ENCODE measurements at regions not wholly inside any gene's neighbourhood (a gene's known extent, or its start where the extent isn't known, plus 50 kb on each side); places are given as distances from the start of the nearest gene placed in this dataset.

DNA sequence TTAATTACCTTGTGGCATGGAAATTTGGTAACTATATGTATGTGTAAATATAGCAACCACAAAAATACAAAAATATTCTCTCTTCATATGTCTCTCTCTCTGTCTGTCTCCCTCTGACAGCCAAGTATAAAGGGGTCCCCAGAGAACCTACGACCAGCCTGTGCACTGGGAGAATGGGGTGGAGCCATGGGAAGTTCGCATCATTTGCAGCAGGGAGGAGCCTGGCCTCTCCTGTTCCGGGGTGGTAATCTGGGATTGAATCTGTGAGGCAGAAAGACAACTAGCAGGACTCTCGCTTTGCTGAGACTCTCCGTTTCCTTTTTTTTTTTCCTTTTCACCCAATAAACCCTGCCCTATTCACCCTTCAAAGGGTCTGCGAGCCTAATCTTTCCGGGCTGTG lies 1109.1 kb downstream of the HACE1 start:
- no peak overlapping the region for H3K9ac ChIP-seq (ENCODE audit: low read depth in 1 of 2, low read length in 2 of 2)
- no peak overlapping the region for H3K4me3 ChIP-seq (ENCODE audit: low read depth in 1 of 3, low read length in 3 of 3)
- TF ChIP-seq NR2F2 (IDR thresholded peaks at IDR 0.05), result no peak
- no peak for TF ChIP-seq EGR1 (IDR thresholded peaks at IDR 0.05; ENCODE audit: low read depth in 2 of 2)
- TF ChIP-seq, protein P1, sequence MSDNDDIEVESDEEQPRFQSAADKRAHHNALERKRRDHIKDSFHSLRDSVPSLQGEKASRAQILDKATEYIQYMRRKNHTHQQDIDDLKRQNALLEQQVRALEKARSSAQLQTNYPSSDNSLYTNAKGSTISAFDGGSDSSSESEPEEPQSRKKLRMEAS (IDR thresholded peaks at IDR 0.05), result no peak
- TF ChIP-seq, protein P2, sequence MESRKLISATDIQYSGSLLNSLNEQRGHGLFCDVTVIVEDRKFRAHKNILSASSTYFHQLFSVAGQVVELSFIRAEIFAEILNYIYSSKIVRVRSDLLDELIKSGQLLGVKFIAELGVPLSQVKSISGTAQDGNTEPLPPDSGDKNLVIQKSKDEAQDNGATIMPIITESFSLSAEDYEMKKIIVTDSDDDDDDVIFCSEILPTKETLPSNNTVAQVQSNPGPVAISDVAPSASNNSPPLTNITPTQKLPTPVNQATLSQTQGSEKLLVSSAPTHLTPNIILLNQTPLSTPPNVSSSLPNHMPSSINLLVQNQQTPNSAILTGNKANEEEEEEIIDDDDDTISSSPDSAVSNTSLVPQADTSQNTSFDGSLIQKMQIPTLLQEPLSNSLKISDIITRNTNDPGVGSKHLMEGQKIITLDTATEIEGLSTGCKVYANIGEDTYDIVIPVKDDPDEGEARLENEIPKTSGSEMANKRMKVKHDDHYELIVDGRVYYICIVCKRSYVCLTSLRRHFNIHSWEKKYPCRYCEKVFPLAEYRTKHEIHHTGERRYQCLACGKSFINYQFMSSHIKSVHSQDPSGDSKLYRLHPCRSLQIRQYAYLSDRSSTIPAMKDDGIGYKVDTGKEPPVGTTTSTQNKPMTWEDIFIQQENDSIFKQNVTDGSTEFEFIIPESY (IDR thresholded peaks at IDR 0.05), result no peak
- no peak for TF ChIP-seq SP1 (IDR thresholded peaks at IDR 0.05)
- TF ChIP-seq, protein P3, sequence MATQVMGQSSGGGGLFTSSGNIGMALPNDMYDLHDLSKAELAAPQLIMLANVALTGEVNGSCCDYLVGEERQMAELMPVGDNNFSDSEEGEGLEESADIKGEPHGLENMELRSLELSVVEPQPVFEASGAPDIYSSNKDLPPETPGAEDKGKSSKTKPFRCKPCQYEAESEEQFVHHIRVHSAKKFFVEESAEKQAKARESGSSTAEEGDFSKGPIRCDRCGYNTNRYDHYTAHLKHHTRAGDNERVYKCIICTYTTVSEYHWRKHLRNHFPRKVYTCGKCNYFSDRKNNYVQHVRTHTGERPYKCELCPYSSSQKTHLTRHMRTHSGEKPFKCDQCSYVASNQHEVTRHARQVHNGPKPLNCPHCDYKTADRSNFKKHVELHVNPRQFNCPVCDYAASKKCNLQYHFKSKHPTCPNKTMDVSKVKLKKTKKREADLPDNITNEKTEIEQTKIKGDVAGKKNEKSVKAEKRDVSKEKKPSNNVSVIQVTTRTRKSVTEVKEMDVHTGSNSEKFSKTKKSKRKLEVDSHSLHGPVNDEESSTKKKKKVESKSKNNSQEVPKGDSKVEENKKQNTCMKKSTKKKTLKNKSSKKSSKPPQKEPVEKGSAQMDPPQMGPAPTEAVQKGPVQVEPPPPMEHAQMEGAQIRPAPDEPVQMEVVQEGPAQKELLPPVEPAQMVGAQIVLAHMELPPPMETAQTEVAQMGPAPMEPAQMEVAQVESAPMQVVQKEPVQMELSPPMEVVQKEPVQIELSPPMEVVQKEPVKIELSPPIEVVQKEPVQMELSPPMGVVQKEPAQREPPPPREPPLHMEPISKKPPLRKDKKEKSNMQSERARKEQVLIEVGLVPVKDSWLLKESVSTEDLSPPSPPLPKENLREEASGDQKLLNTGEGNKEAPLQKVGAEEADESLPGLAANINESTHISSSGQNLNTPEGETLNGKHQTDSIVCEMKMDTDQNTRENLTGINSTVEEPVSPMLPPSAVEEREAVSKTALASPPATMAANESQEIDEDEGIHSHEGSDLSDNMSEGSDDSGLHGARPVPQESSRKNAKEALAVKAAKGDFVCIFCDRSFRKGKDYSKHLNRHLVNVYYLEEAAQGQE (IDR thresholded peaks at IDR 0.05), result no peak
- 52% methylated on average over 7 of the region's 7 CpGs for WGBS
- no peaks in the 10 kb centered on the region for H3K9me3 ChIP-seq (ENCODE audit: control insufficient read depth in 4 of 4, low read length in 3 of 4)
- DNase-seq (ENCODE audit: low spot score), result no peak
- no peak overlapping the region for H3K27ac ChIP-seq (ENCODE audit: low read depth in 1 of 2, low read length in 2 of 2)
- no peaks in the 10 kb centered on the region for H3K4me1 ChIP-seq (ENCODE audit: control insufficient read depth in 4 of 4, insufficient read depth in 4 of 4, low read length in 3 of 4)
- no peaks in the 10 kb centered on the region for H3K27me3 ChIP-seq (ENCODE audit: control insufficient read depth in 4 of 4, insufficient read depth in 4 of 4, low read length in 3 of 4)
- no peaks in the 10 kb centered on the region for H3K36me3 ChIP-seq (ENCODE audit: control insufficient read depth in 4 of 4, insufficient read depth in 3 of 4, low read depth in 1 of 4, low read length in 3 of 4)

DNA sequence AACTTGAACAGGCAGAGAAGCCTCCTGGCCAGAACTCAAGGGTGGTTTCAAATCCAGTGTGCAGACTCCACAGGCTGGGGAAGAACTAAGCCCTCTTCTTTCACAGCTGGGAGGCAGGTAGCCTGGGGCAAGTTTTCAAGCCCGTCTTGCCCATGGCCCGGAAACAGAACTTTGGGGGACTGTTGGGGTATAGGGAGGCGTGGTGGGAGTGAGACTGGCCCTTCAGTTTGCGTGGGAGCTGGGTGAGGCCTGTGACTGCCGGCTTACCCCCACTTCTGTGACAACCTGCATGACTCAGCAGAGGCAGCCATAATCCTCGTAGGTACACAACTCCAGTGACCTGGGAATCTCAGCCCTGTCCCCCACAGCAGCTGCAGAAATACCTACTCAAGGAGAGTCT lies 1125.7 kb downstream of the HACE1 start:
- Histone ChIP-seq H3K4me1 (ENCODE audit: control insufficient read depth in 4 of 4, insufficient read depth in 4 of 4, low read length in 3 of 4) (no peaks in the 10 kb centered on the region), H3K9ac (ENCODE audit: low read depth in 1 of 2, low read length in 2 of 2) (no peak overlapping the region), H3K4me3 (ENCODE audit: low read depth in 1 of 3, low read length in 3 of 3) (no peak overlapping the region), H3K36me3 (ENCODE audit: control insufficient read depth in 4 of 4, insufficient read depth in 3 of 4, low read depth in 1 of 4, low read length in 3 of 4) (no peaks in the 10 kb centered on the region), H3K27ac (ENCODE audit: low read depth in 1 of 2, low read length in 2 of 2) (no peak overlapping the region), H3K27me3 (ENCODE audit: control insufficient read depth in 4 of 4, insufficient read depth in 4 of 4, low read length in 3 of 4) (no peaks in the 10 kb centered on the region), H3K9me3 (ENCODE audit: control insufficient read depth in 4 of 4, low read length in 3 of 4) (peaks cover 0 to 2% (median 0%) of the 10 kb centered on the region in 4 donors)
- WGBS, result 78% methylated on average over 6 of the region's 6 CpGs
- no peak for TF ChIP-seq RAD21 (IDR thresholded peaks at IDR 0.05)
- TF ChIP-seq, protein P1 (IDR thresholded peaks at IDR 0.05), result no peak
- no peak for TF ChIP-seq FOXA1 (IDR thresholded peaks at IDR 0.05)
- TF ChIP-seq, protein P4, sequence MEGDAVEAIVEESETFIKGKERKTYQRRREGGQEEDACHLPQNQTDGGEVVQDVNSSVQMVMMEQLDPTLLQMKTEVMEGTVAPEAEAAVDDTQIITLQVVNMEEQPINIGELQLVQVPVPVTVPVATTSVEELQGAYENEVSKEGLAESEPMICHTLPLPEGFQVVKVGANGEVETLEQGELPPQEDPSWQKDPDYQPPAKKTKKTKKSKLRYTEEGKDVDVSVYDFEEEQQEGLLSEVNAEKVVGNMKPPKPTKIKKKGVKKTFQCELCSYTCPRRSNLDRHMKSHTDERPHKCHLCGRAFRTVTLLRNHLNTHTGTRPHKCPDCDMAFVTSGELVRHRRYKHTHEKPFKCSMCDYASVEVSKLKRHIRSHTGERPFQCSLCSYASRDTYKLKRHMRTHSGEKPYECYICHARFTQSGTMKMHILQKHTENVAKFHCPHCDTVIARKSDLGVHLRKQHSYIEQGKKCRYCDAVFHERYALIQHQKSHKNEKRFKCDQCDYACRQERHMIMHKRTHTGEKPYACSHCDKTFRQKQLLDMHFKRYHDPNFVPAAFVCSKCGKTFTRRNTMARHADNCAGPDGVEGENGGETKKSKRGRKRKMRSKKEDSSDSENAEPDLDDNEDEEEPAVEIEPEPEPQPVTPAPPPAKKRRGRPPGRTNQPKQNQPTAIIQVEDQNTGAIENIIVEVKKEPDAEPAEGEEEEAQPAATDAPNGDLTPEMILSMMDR (IDR thresholded peaks at IDR 0.05; ENCODE audit: low read depth, low read length, missing input control), result no peak
- TF ChIP-seq NR2F2 (IDR thresholded peaks at IDR 0.05), result no peak
- TF ChIP-seq SP1 (IDR thresholded peaks at IDR 0.05), result no peak
- TF ChIP-seq, protein P5, sequence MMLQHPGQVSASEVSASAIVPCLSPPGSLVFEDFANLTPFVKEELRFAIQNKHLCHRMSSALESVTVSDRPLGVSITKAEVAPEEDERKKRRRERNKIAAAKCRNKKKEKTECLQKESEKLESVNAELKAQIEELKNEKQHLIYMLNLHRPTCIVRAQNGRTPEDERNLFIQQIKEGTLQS (IDR thresholded peaks at IDR 0.05), result no peak
- TF ChIP-seq GABPA (IDR thresholded peaks at IDR 0.05 in 1 of 2, conservative IDR thresholded peaks at IDR 0.05 in 1 of 2), result no peak
- no peak for TF ChIP-seq JUND (IDR thresholded peaks at IDR 0.05)
- no peak for TF ChIP-seq FOXA2 (IDR thresholded peaks at IDR 0.05)
- TF ChIP-seq, protein P3 (IDR thresholded peaks at IDR 0.05), result no peak
- no peak for DNase-seq (ENCODE audit: low spot score)

All from liver (tissue), 8 donors.